NCI-H345 treated with DMSO at 0.1 percent for 48 hours (cell line): ENCODE measurements at regions not wholly inside any gene's neighbourhood (a gene's known extent, or its start where the extent isn't known, plus 50 kb on each side); places are given as distances from the start of the nearest gene placed in this dataset.

Experiments used
- DNase-seq: peaks from one replicate; lab custom pipeline; 2025; ENCODE audit not compliant: unreplicated experiment; lab: John Stamatoyannopoulos, UW

GRCh38 chr5:74576941-74577456 lies 63.5 kb downstream of the ENC1 start:
- DNase-seq = no peak

- DNase-seq = no peak
Measured at GRCh38 chr5:74575741-74576538, 64.6 kb downstream of the ENC1 start.

GRCh38 chr5:74570250-74570649 lies 70.3 kb downstream of the ENC1 start:
- DNase-seq = no peak

GRCh38 chr5:74567411-74567995 lies 73.0 kb downstream of the ENC1 start:
- no peak for DNase-seq

GRCh38 chr5:74562122-74562521 lies 78.4 kb downstream of the ENC1 start:
- DNase-seq = no peak

GRCh38 chr5:74560245-74560644 lies 80.3 kb downstream of the ENC1 start:
- DNase-seq = no peak

- no peak for DNase-seq
Measured at GRCh38 chr5:74556631-74557595, 83.6 kb downstream of the ENC1 start.

GRCh38 chr5:74556006-74556405 lies 84.5 kb downstream of the ENC1 start:
- no peak for DNase-seq

GRCh38 chr5:74552101-74552500 lies 88.4 kb downstream of the ENC1 start:
- no peak for DNase-seq

- DNase-seq = no peak
Measured at GRCh38 chr5:74550927-74551326, 89.6 kb downstream of the ENC1 start.

- DNase-seq = no peak
Measured at GRCh38 chr5:74549384-74549783, 91.1 kb downstream of the ENC1 start.

GRCh38 chr5:74546796-74547195 lies 93.7 kb downstream of the ENC1 start:
- no peak for DNase-seq

- no peak for DNase-seq
Measured at GRCh38 chr5:74544811-74545210, 95.7 kb downstream of the ENC1 start.

- no peak for DNase-seq
Measured at GRCh38 chr5:74543162-74543995, 97.1 kb downstream of the ENC1 start.

GRCh38 chr5:74542482-74542881 lies 98.0 kb downstream of the ENC1 start:
- DNase-seq = no peak

GRCh38 chr5:74541381-74541781 lies 99.1 kb downstream of the ENC1 start:
- DNase-seq = no peak

- DNase-seq = no peak
Measured at GRCh38 chr5:74540622-74541021, 99.9 kb downstream of the ENC1 start.

GRCh38 chr5:74539986-74540385 lies 100.5 kb downstream of the ENC1 start:
- no peak for DNase-seq

- no peak for DNase-seq
Measured at GRCh38 chr5:74538206-74538661, 102.3 kb downstream of the ENC1 start.

GRCh38 chr5:74536658-74537057 lies 103.9 kb downstream of the ENC1 start:
- no peak for DNase-seq
